ENCODE measurements at regions not wholly inside any gene's neighbourhood (a gene's known extent, or its start where the extent isn't known, plus 50 kb on each side); places are given as distances from the start of the nearest gene placed in this dataset.

- no peak overlapping the region for H3K27ac ChIP-seq
- no peak for TF ChIP-seq CTCF (conservative IDR thresholded peaks at IDR 0.05)
Measured at GRCh38 chr7:50943482-50943881, 160.8 kb upstream of the GRB10 start.

DNA sequence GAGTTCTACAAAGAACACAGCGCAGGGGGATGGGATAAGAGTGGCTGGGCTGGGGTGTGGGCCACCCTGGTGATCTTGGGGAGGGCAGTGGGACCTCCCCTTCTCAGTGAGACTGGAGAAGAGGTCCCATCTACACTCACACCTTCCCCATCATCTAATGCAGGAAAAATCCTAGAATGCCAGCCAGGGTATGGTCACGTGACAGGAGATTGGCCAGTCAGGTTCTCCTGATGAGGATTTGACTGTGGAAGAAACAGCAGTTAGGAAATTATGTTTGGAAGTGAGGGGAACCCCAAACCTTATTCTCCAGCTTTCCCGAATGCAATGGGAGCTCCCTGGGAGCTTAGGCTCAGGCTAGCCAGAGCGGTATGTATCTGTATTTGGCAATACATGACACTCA is 158.8 kb upstream of the GRB10 start:
- no peak overlapping the region for H3K27ac ChIP-seq
- no peak for TF ChIP-seq CTCF (conservative IDR thresholded peaks at IDR 0.05)

GRCh38 chr7:50940621-50941020 is 157.9 kb upstream of the GRB10 start:
- no peak for TF ChIP-seq CTCF (conservative IDR thresholded peaks at IDR 0.05)
- no peak overlapping the region for H3K27ac ChIP-seq

DNA sequence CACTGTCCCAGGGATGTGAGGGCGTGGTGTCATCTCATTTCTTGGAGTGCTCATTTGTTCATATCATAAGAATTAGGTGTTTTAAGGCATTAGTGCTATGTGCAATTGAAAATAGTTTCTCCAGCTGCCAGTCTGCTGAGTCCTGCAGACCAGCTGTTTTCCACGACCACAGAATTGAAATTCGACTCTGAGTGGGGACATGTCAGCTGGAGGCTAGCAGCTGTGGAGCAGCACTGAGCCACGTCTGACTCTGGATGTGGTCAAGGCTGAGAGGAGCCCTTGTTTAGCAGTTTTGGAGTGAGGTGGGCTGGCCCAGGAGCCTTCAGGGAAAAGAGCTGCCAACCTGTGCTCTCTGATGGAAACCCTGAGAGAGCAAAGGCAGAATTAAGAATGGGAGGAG is 156.3 kb upstream of the GRB10 start:
- H3K27ac ChIP-seq, result no peak overlapping the region
- no peak for TF ChIP-seq CTCF (conservative IDR thresholded peaks at IDR 0.05)

DNA sequence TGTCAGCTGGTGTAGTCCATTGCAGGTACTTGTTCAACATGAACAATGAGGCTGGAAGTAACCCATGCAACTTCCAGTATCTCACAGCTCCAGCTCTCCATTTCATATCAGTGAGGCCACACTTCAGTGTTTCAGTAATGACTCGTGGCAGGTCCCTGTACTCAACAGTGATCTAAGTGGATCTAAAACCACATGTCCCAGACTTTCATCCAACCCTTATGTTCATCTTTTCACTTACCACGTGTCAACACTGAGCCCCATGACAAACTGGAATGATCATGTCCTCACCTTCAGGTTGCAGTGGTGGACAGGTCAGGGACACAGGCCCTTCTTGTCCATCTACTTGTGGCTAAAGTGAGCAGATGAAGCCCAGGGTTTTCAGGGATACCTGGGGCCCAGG is 155.0 kb upstream of the GRB10 start:
- no peak for TF ChIP-seq CTCF (conservative IDR thresholded peaks at IDR 0.05)

GRCh38 chr7:50926049-50926448 is 143.4 kb upstream of the GRB10 start:
- TF ChIP-seq CTCF (conservative IDR thresholded peaks at IDR 0.05), result no peak
- no peak overlapping the region for H3K27ac ChIP-seq

More for the DNA sequence above, 155.0 kb upstream of the GRB10 start:
- no peak overlapping the region for H3K27ac ChIP-seq

DNA sequence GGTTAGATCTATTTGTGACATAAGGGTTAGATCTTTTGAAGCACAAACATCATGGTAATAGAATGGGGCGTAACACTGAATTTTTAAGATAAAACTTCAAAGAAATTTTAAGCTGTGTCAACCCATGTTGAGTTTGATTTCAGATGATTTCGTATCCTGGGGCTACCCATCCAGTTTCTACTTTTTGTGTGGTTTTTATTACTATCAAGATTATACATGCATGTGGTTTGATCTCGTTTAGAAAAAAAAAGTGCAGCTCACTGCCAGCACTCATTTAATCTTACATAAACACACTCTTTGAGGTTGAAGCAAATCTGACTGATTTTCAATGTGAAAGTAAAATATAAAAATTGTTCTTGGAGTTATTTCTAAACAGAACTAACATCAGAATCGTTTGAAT is 140.8 kb upstream of the GRB10 start:
- TF ChIP-seq CTCF (conservative IDR thresholded peaks at IDR 0.05), result no peak
- no peak overlapping the region for H3K27ac ChIP-seq
